IPS-20b (cell line): ENCODE measurements at regions not wholly inside any gene's neighbourhood (a gene's known extent, or its start where the extent isn't known, plus 50 kb on each side); places are given as distances from the start of the nearest gene placed in this dataset.

ENCODE experiments used
- H3K27ac ChIP-seq: one replicate; pipeline ENCODE4 v1.5.1; 2013; ENCODE audit warnings: low read length
- H3K27me3 ChIP-seq: 2 replicates; pipeline ENCODE4 v1.6.1; 2013; ENCODE audit warnings: mild to moderate bottlenecking, low read length, inconsistent platforms; ENCODE audit not compliant: insufficient read depth
- H3K36me3 ChIP-seq: 2 replicates; pipeline ENCODE4 v1.6.1; 2013; ENCODE audit warnings: low read depth, mild to moderate bottlenecking, inconsistent platforms, low read length, moderate library complexity; ENCODE audit not compliant: insufficient read depth
- H3K4me1 ChIP-seq: 2 replicates; pipeline ENCODE4 v1.6.1; 2013; ENCODE audit warnings: mild to moderate bottlenecking, control low read depth, inconsistent platforms, low read length, moderate library complexity; ENCODE audit not compliant: insufficient read depth
- H3K4me3 ChIP-seq: 2 replicates; pipeline ENCODE4 v1.5.1; 2013; ENCODE audit warnings: mild to moderate bottlenecking, low read length, inconsistent platforms
- H3K9ac ChIP-seq: 2 replicates; pipeline ENCODE4 v1.6.1; 2013; ENCODE audit warnings: low read depth, mild to moderate bottlenecking, inconsistent platforms, low read length, moderate library complexity
- H3K9me3 ChIP-seq: 2 replicates; pipeline ENCODE4 v1.6.1; 2013; ENCODE audit warnings: mild to moderate bottlenecking, low read depth, low read length, inconsistent platforms; ENCODE audit not compliant: insufficient read depth

- H3K4me3 ChIP-seq = no peak overlapping the region
- no peaks in the 10 kb centered on the region for H3K27me3 ChIP-seq
- no peaks in the 10 kb centered on the region for H3K36me3 ChIP-seq
- H3K9ac ChIP-seq = no peak overlapping the region
- no peak overlapping the region for H3K27ac ChIP-seq
- H3K9me3 ChIP-seq = peaks cover 11% of the 10 kb centered on the region; the same call in 1 of the 2 replicates
- no peaks in the 10 kb centered on the region for H3K4me1 ChIP-seq
Observed at GRCh38 chr3:70815817-70816216, 503.4 kb upstream of the MDFIC2 start.

- Histone ChIP-seq H3K27ac (no peak overlapping the region), H3K4me1 (no peaks in the 10 kb centered on the region), H3K9ac (no peak overlapping the region), H3K9me3 (peaks cover 11% of the 10 kb centered on the region; the same call in 1 of the 2 replicates), H3K4me3 (no peak overlapping the region), H3K27me3 (no peaks in the 10 kb centered on the region), H3K36me3 (no peaks in the 10 kb centered on the region)
Observed at GRCh38 chr3:70813311-70813710, 500.9 kb upstream of the MDFIC2 start.

- Histone ChIP-seq H3K9me3 (peaks cover 7% of the 10 kb centered on the region; the same call in 1 of the 2 replicates), H3K27me3 (no peaks in the 10 kb centered on the region), H3K9ac (no peak overlapping the region), H3K4me3 (no peak overlapping the region), H3K36me3 (no peaks in the 10 kb centered on the region), H3K4me1 (no peaks in the 10 kb centered on the region), H3K27ac (no peak overlapping the region)
Observed at GRCh38 chr3:70811880-70812279, 499.4 kb upstream of the MDFIC2 start.

- Histone ChIP-seq H3K9ac (no peak overlapping the region), H3K9me3 (no peaks in the 10 kb centered on the region), H3K27me3 (no peaks in the 10 kb centered on the region), H3K36me3 (no peaks in the 10 kb centered on the region), H3K4me1 (no peaks in the 10 kb centered on the region), H3K4me3 (no peak overlapping the region), H3K27ac (no peak overlapping the region)
Observed at GRCh38 chr3:70808881-70809280, 496.4 kb upstream of the MDFIC2 start.

- no peak overlapping the region for H3K4me3 ChIP-seq
- no peak overlapping the region for H3K9ac ChIP-seq
- H3K27me3 ChIP-seq = no peaks in the 10 kb centered on the region
- no peaks in the 10 kb centered on the region for H3K36me3 ChIP-seq
- H3K4me1 ChIP-seq = no peaks in the 10 kb centered on the region
- no peak overlapping the region for H3K27ac ChIP-seq
- H3K9me3 ChIP-seq = no peaks in the 10 kb centered on the region
Observed at GRCh38 chr3:70806556-70806955, 494.1 kb upstream of the MDFIC2 start.

GRCh38 chr3:70806021-70806420 is 493.6 kb upstream of the MDFIC2 start:
- H3K4me3 ChIP-seq = no peak overlapping the region
- no peak overlapping the region for H3K27ac ChIP-seq
- no peaks in the 10 kb centered on the region for H3K9me3 ChIP-seq
- no peak overlapping the region for H3K9ac ChIP-seq
- no peaks in the 10 kb centered on the region for H3K36me3 ChIP-seq
- no peaks in the 10 kb centered on the region for H3K27me3 ChIP-seq
- H3K4me1 ChIP-seq = no peaks in the 10 kb centered on the region

- H3K9ac ChIP-seq = no peak overlapping the region
- H3K27me3 ChIP-seq = no peaks in the 10 kb centered on the region
- no peaks in the 10 kb centered on the region for H3K9me3 ChIP-seq
- no peaks in the 10 kb centered on the region for H3K4me1 ChIP-seq
- no peak overlapping the region for H3K27ac ChIP-seq
- H3K36me3 ChIP-seq = no peaks in the 10 kb centered on the region
- H3K4me3 ChIP-seq = no peak overlapping the region
Observed at GRCh38 chr3:70805061-70805889, 492.8 kb upstream of the MDFIC2 start.

- H3K27ac ChIP-seq = no peak overlapping the region
Observed at GRCh38 chr3:70803891-70804290, 491.5 kb upstream of the MDFIC2 start.

GRCh38 chr3:70803319-70803718 is 490.9 kb upstream of the MDFIC2 start:
- H3K27ac ChIP-seq = no peak overlapping the region
- no peaks in the 10 kb centered on the region for H3K4me1 ChIP-seq
- H3K9ac ChIP-seq = no peak overlapping the region
- H3K9me3 ChIP-seq = no peaks in the 10 kb centered on the region
- no peak overlapping the region for H3K4me3 ChIP-seq
- H3K27me3 ChIP-seq = no peaks in the 10 kb centered on the region
- H3K36me3 ChIP-seq = no peaks in the 10 kb centered on the region

More at GRCh38 chr3:70803891-70804290, 491.5 kb upstream of the MDFIC2 start:
- Histone ChIP-seq H3K4me1 (no peaks in the 10 kb centered on the region), H3K27me3 (no peaks in the 10 kb centered on the region), H3K9ac (no peak overlapping the region), H3K36me3 (no peaks in the 10 kb centered on the region), H3K4me3 (no peak overlapping the region), H3K9me3 (no peaks in the 10 kb centered on the region)

GRCh38 chr3:70800951-70801350 is 488.5 kb upstream of the MDFIC2 start:
- no peaks in the 10 kb centered on the region for H3K4me1 ChIP-seq
- H3K4me3 ChIP-seq = no peak overlapping the region
- H3K9me3 ChIP-seq = no peaks in the 10 kb centered on the region
- no peak overlapping the region for H3K27ac ChIP-seq
- no peaks in the 10 kb centered on the region for H3K36me3 ChIP-seq
- H3K27me3 ChIP-seq = no peaks in the 10 kb centered on the region
- H3K9ac ChIP-seq = no peak overlapping the region

GRCh38 chr3:70789878-70790277 is 477.4 kb upstream of the MDFIC2 start:
- Histone ChIP-seq H3K4me1 (no peaks in the 10 kb centered on the region), H3K4me3 (no peak overlapping the region), H3K36me3 (no peaks in the 10 kb centered on the region)

GRCh38 chr3:70780790-70781189 is 468.4 kb upstream of the MDFIC2 start:
- no peaks in the 10 kb centered on the region for H3K4me1 ChIP-seq
- H3K9me3 ChIP-seq = no peaks in the 10 kb centered on the region
- H3K4me3 ChIP-seq = no peak overlapping the region
- no peaks in the 10 kb centered on the region for H3K36me3 ChIP-seq
- no peaks in the 10 kb centered on the region for H3K27me3 ChIP-seq
- H3K9ac ChIP-seq = no peak overlapping the region
- no peak overlapping the region for H3K27ac ChIP-seq

More at GRCh38 chr3:70789878-70790277, 477.4 kb upstream of the MDFIC2 start:
- Histone ChIP-seq H3K27ac (no peak overlapping the region), H3K9ac (no peak overlapping the region), H3K27me3 (no peaks in the 10 kb centered on the region), H3K9me3 (no peaks in the 10 kb centered on the region)
